ENCODE measurements at regions not wholly inside any gene's neighbourhood (a gene's known extent, or its start where the extent isn't known, plus 50 kb on each side); places are given as distances from the start of the nearest gene placed in this dataset.

DNA sequence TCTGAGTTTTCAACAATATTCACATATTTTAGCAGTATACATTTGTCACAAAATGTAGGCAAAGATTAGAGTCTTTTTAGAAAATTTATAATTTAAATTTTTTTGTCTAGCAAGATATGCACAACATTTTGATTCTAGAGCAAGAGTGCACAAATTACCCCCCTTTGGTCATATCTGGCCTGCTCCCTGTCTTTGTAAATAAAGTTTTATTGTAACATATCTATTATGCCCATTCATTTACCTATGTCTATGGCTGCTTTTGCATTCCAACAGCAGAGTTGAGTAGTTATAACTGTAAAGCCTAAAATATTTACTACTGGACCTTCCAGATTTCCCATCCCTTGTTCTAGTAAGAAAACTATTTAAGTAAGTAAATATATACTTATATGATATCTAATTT, 430.7 kb downstream of the EDEM1 start:
- POLR2A ChIA-PET, result no interaction called here
- Histone ChIP-seq H3K9ac (ENCODE audit: insufficient read depth, low read depth, low read length) (no peak overlapping the region), H3K4me1 (ENCODE audit: insufficient read depth, low read length) (no peaks in the 10 kb centered on the region), H3K9me3 (ENCODE audit: low read length) (no peaks in the 10 kb centered on the region; the same call in 1 of the 2 replicates), H3K4me3 (replicated peaks in 1 of 3; ENCODE audit: insufficient read depth in 1 of 3, low read depth in 2 of 3, low read length in 3 of 3) (no peak overlapping the region), H3K36me3 (replicated peaks in 1 of 2; ENCODE audit: control insufficient read depth in 1 of 2, insufficient read depth in 2 of 2, low read length in 2 of 2) (no peaks in the 10 kb centered on the region), H2AFZ (ENCODE audit: low read length) (no peak overlapping the region), H3K79me2 (ENCODE audit: insufficient read depth, low read length) (no peaks in the 10 kb centered on the region), H4K20me1 (ENCODE audit: insufficient read depth, low read length) (no peaks in the 10 kb centered on the region), H3K27ac (ENCODE audit: extremely low read length, insufficient read depth, low read length) (no peak overlapping the region), H3K27me3 (ENCODE audit: control insufficient read depth in 1 of 2, insufficient read depth in 2 of 2, low read length in 2 of 2) (no peaks in the 10 kb centered on the region), H3K4me2 (ENCODE audit: low read depth, low read length) (no peak overlapping the region)
- intact Hi-C loops (cut with micrococcal nuclease; ENCODE audit: unreplicated experiment) (no loop called here), in situ Hi-C loops (cut with HindIII; ENCODE audit: extremely low pct_ligation_motif_present, low pct_unique_long_range_greater_than_20kb) (no loop called here)
- DNase-seq (ENCODE audit: low spot score) (no peak), FAIRE-seq (no peak), ATAC-seq (no peak)
- CTCF ChIA-PET (ENCODE audit: low intra/inter-chr PET ratio, low total read pairs), result no interaction called here
- BruUV-seq (replicated peaks), result no TSS peak
- TF ChIP-seq HNF4G (IDR thresholded peaks at IDR 0.05; ENCODE audit: borderline replicate concordance, low read depth, low read length), result no peak
- TF ChIP-seq HNF4G (CRISPR knock-in tag; IDR thresholded peaks at IDR 0.05; ENCODE audit: borderline replicate concordance, low read depth), result no peak
- TF ChIP-seq RERE (CRISPR knock-in tag; IDR thresholded peaks at IDR 0.05; ENCODE audit: low read depth), result no peak
- no peak for TF ChIP-seq ZFP37 (CRISPR knock-in tag; IDR thresholded peaks at IDR 0.05; ENCODE audit: borderline replicate concordance)
- no peak for TF ChIP-seq RXRB (CRISPR knock-in tag; IDR thresholded peaks at IDR 0.05; ENCODE audit: borderline replicate concordance)
- TF ChIP-seq GABPA (IDR thresholded peaks at IDR 0.05; ENCODE audit: low read depth, low read length), result no peak
- TF ChIP-seq GABPA (CRISPR knock-in tag; IDR thresholded peaks at IDR 0.05; ENCODE audit: low read depth), result no peak
- TF ChIP-seq SNRNP70 (IDR thresholded peaks at IDR 0.05; ENCODE audit: low read depth, low read length), result no peak
- no peak for TF ChIP-seq PHB2 (IDR thresholded peaks at IDR 0.05; ENCODE audit: partially characterized antibody)
- TF ChIP-seq ZBTB49 (CRISPR knock-in tag; IDR thresholded peaks at IDR 0.05; ENCODE audit: borderline replicate concordance), result no peak
- no peak for TF ChIP-seq NFAT5 (CRISPR knock-in tag; IDR thresholded peaks at IDR 0.05)
